ENCODE measurements at regions not wholly inside any gene's neighbourhood (a gene's known extent, or its start where the extent isn't known, plus 50 kb on each side); places are given as distances from the start of the nearest gene placed in this dataset.

DNA sequence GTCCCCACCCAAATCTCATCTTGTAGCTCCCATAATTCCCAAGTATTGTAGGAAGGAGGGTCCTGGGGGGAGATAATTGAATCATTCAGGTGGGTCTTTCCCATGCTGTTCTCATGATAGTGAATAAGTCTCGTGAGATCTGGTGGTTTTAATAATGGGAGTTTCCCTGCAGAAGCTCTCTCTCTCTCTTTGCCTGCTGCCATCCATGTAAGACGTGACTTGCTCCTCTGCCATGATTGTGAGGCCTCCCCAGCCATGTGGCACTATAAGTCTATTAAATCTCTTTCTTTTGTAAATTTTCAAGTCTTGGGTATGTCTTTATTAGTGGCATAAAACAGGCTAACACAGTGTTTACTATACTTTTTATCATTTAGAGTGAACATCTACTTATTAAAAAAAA, 338.8 kb downstream of the ANKRD7 start (continued):
- TF ChIP-seq ZNF114 (CRISPR knock-in tag; IDR thresholded peaks at IDR 0.05), result no peak
- no peak for TF ChIP-seq STAT1 (IDR thresholded peaks at IDR 0.05; ENCODE audit: unreplicated experiment)
- no peak for TF ChIP-seq EZH2phosphoT487 (IDR thresholded peaks at IDR 0.05; ENCODE audit: unreplicated experiment)
- no peak for TF ChIP-seq CREB1 (CRISPR knock-in tag; IDR thresholded peaks at IDR 0.05; ENCODE audit: low read depth)
- TF ChIP-seq, protein P1, sequence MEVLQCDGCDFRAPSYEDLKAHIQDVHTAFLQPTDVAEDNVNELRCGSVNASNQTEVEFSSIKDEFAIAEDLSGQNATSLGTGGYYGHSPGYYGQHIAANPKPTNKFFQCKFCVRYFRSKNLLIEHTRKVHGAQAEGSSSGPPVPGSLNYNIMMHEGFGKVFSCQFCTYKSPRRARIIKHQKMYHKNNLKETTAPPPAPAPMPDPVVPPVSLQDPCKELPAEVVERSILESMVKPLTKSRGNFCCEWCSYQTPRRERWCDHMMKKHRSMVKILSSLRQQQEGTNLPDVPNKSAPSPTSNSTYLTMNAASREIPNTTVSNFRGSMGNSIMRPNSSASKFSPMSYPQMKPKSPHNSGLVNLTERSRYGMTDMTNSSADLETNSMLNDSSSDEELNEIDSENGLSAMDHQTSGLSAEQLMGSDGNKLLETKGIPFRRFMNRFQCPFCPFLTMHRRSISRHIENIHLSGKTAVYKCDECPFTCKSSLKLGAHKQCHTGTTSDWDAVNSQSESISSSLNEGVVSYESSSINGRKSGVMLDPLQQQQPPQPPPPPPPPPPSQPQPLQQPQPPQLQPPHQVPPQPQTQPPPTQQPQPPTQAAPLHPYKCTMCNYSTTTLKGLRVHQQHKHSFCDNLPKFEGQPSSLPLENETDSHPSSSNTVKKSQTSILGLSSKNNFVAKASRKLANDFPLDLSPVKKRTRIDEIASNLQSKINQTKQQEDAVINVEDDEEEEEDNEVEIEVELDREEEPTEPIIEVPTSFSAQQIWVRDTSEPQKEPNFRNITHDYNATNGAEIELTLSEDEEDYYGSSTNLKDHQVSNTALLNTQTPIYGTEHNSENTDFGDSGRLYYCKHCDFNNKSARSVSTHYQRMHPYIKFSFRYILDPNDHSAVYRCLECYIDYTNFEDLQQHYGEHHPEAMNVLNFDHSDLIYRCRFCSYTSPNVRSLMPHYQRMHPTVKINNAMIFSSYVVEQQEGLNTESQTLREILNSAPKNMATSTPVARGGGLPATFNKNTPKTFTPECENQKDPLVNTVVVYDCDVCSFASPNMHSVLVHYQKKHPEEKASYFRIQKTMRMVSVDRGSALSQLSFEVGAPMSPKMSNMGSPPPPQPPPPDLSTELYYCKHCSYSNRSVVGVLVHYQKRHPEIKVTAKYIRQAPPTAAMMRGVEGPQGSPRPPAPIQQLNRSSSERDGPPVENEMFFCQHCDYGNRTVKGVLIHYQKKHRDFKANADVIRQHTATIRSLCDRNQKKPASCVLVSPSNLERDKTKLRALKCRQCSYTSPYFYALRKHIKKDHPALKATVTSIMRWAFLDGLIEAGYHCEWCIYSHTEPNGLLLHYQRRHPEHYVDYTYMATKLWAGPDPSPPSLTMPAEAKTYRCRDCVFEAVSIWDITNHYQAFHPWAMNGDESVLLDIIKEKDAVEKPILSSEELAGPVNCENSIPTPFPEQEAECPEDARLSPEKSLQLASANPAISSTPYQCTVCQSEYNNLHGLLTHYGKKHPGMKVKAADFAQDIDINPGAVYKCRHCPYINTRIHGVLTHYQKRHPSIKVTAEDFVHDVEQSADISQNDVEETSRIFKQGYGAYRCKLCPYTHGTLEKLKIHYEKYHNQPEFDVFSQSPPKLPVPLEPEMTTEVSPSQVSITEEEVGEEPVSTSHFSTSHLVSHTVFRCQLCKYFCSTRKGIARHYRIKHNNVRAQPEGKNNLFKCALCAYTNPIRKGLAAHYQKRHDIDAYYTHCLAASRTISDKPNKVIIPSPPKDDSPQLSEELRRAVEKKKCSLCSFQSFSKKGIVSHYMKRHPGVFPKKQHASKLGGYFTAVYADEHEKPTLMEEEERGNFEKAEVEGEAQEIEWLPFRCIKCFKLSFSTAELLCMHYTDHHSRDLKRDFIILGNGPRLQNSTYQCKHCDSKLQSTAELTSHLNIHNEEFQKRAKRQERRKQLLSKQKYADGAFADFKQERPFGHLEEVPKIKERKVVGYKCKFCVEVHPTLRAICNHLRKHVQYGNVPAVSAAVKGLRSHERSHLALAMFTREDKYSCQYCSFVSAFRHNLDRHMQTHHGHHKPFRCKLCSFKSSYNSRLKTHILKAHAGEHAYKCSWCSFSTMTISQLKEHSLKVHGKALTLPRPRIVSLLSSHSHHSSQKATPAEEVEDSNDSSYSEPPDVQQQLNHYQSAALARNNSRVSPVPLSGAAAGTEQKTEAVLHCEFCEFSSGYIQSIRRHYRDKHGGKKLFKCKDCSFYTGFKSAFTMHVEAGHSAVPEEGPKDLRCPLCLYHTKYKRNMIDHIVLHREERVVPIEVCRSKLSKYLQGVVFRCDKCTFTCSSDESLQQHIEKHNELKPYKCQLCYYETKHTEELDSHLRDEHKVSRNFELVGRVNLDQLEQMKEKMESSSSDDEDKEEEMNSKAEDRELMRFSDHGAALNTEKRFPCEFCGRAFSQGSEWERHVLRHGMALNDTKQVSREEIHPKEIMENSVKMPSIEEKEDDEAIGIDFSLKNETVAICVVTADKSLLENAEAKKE (CRISPR knock-in tag; IDR thresholded peaks at IDR 0.05), result no peak

DNA sequence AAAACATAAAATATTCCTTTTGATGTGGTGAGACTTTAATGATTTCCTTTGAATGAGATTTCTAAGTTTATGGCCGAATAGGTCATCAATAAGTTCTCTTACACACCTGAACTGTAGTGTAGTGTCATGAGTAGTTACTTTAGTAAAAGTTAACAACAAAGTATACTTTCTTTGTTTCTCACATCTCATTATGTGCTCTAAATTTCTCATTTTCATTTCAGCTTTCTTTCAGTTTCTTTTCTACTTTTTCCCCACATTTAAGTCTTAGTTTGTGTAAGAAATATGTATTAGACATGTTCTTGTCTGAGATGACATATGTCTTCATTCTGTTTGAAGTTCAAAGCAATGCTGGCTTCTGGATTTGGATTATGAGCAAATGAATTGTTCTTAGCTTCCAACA, 348.1 kb downstream of the ANKRD7 start:
- no peak overlapping the region for H3K27ac ChIP-seq (ENCODE audit: low read depth)
- TF ChIP-seq STAT1 (IDR thresholded peaks at IDR 0.05; ENCODE audit: unreplicated experiment) (no peak), NANOG (IDR thresholded peaks at IDR 0.05; ENCODE audit: borderline replicate concordance) (no peak), EZH2phosphoT487 (IDR thresholded peaks at IDR 0.05; ENCODE audit: unreplicated experiment) (no peak), ZNF331 (CRISPR knock-in tag; IDR thresholded peaks at IDR 0.05; ENCODE audit: low read depth) (no peak), JUNB (IDR thresholded peaks at IDR 0.05; ENCODE audit: unreplicated experiment) (no peak), ZNF114 (CRISPR knock-in tag; IDR thresholded peaks at IDR 0.05) (no peak), POLR2AphosphoS5 (IDR thresholded peaks at IDR 0.05; ENCODE audit: low read depth) (no peak)
- TF ChIP-seq, protein P2, sequence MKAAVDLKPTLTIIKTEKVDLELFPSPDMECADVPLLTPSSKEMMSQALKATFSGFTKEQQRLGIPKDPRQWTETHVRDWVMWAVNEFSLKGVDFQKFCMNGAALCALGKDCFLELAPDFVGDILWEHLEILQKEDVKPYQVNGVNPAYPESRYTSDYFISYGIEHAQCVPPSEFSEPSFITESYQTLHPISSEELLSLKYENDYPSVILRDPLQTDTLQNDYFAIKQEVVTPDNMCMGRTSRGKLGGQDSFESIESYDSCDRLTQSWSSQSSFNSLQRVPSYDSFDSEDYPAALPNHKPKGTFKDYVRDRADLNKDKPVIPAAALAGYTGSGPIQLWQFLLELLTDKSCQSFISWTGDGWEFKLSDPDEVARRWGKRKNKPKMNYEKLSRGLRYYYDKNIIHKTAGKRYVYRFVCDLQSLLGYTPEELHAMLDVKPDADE (IDR thresholded peaks at IDR 0.05), result no peak
- TF ChIP-seq, protein P3, sequence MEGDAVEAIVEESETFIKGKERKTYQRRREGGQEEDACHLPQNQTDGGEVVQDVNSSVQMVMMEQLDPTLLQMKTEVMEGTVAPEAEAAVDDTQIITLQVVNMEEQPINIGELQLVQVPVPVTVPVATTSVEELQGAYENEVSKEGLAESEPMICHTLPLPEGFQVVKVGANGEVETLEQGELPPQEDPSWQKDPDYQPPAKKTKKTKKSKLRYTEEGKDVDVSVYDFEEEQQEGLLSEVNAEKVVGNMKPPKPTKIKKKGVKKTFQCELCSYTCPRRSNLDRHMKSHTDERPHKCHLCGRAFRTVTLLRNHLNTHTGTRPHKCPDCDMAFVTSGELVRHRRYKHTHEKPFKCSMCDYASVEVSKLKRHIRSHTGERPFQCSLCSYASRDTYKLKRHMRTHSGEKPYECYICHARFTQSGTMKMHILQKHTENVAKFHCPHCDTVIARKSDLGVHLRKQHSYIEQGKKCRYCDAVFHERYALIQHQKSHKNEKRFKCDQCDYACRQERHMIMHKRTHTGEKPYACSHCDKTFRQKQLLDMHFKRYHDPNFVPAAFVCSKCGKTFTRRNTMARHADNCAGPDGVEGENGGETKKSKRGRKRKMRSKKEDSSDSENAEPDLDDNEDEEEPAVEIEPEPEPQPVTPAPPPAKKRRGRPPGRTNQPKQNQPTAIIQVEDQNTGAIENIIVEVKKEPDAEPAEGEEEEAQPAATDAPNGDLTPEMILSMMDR (conservative IDR thresholded peaks at IDR 0.05; ENCODE audit: low read depth in 2 of 2), result no peak
- TF ChIP-seq, protein P4, sequence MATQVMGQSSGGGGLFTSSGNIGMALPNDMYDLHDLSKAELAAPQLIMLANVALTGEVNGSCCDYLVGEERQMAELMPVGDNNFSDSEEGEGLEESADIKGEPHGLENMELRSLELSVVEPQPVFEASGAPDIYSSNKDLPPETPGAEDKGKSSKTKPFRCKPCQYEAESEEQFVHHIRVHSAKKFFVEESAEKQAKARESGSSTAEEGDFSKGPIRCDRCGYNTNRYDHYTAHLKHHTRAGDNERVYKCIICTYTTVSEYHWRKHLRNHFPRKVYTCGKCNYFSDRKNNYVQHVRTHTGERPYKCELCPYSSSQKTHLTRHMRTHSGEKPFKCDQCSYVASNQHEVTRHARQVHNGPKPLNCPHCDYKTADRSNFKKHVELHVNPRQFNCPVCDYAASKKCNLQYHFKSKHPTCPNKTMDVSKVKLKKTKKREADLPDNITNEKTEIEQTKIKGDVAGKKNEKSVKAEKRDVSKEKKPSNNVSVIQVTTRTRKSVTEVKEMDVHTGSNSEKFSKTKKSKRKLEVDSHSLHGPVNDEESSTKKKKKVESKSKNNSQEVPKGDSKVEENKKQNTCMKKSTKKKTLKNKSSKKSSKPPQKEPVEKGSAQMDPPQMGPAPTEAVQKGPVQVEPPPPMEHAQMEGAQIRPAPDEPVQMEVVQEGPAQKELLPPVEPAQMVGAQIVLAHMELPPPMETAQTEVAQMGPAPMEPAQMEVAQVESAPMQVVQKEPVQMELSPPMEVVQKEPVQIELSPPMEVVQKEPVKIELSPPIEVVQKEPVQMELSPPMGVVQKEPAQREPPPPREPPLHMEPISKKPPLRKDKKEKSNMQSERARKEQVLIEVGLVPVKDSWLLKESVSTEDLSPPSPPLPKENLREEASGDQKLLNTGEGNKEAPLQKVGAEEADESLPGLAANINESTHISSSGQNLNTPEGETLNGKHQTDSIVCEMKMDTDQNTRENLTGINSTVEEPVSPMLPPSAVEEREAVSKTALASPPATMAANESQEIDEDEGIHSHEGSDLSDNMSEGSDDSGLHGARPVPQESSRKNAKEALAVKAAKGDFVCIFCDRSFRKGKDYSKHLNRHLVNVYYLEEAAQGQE (IDR thresholded peaks at IDR 0.05; ENCODE audit: unreplicated experiment), result no peak

More for the DNA sequence above, 348.1 kb downstream of the ANKRD7 start:
- Mint-ChIP-seq H3K27me3 (ENCODE audit: insufficient read depth, low read depth, poor library complexity) (peaks cover 2% of the 10 kb centered on the region), H3K36me3 (ENCODE audit: low read depth) (no peaks in the 10 kb centered on the region), H3K9me3 (no peaks in the 10 kb centered on the region; the same call in 2 of the 3 replicates), H3K4me1 (no peaks in the 10 kb centered on the region), H3K27ac (no peak overlapping the region), H3K4me3 (no peak overlapping the region)
- Histone ChIP-seq H3K4me2 (no peak overlapping the region), H3K4me1 (ENCODE audit: insufficient read depth) (no peaks in the 10 kb centered on the region), H3K79me2 (replicated peaks; ENCODE audit: insufficient read depth) (no peaks in the 10 kb centered on the region), H2AFZ (no peak overlapping the region), H4K20me1 (replicated peaks; ENCODE audit: insufficient read depth) (no peaks in the 10 kb centered on the region), H3K27me3 (ENCODE audit: insufficient read depth) (no peaks in the 10 kb centered on the region), H3F3A (replicated peaks; ENCODE audit: low read depth) (no peaks in the 10 kb centered on the region), H3K36me3 (ENCODE audit: insufficient read depth) (no peaks in the 10 kb centered on the region), H3K4me3 (no peak overlapping the region), H3K9me2 (ENCODE audit: insufficient read depth) (no peaks in the 10 kb centered on the region)
- no peak for DNase-seq (ENCODE audit: low spot score)
- ATAC-seq, result no peak

All from GM23338 (cell line).